ENCODE measurements at regions not wholly inside any gene's neighbourhood (a gene's known extent, or its start where the extent isn't known, plus 50 kb on each side); places are given as distances from the start of the nearest gene placed in this dataset.

GRCh38 chr1:38261574-38261973 lies 215.0 kb upstream of the POU3F1 start:
- TF ChIP-seq, protein P1, sequence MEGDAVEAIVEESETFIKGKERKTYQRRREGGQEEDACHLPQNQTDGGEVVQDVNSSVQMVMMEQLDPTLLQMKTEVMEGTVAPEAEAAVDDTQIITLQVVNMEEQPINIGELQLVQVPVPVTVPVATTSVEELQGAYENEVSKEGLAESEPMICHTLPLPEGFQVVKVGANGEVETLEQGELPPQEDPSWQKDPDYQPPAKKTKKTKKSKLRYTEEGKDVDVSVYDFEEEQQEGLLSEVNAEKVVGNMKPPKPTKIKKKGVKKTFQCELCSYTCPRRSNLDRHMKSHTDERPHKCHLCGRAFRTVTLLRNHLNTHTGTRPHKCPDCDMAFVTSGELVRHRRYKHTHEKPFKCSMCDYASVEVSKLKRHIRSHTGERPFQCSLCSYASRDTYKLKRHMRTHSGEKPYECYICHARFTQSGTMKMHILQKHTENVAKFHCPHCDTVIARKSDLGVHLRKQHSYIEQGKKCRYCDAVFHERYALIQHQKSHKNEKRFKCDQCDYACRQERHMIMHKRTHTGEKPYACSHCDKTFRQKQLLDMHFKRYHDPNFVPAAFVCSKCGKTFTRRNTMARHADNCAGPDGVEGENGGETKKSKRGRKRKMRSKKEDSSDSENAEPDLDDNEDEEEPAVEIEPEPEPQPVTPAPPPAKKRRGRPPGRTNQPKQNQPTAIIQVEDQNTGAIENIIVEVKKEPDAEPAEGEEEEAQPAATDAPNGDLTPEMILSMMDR (IDR thresholded peaks at IDR 0.05), result no peak
- no peak for TF ChIP-seq POLR2AphosphoS5 (IDR thresholded peaks at IDR 0.05)
- TF ChIP-seq POLR2A (IDR thresholded peaks at IDR 0.05), result no peak

All from breast epithelium (tissue), 3 donors.